ENCODE measurements at regions not wholly inside any gene's neighbourhood (a gene's known extent, or its start where the extent isn't known, plus 50 kb on each side); places are given as distances from the start of the nearest gene placed in this dataset.

DNA sequence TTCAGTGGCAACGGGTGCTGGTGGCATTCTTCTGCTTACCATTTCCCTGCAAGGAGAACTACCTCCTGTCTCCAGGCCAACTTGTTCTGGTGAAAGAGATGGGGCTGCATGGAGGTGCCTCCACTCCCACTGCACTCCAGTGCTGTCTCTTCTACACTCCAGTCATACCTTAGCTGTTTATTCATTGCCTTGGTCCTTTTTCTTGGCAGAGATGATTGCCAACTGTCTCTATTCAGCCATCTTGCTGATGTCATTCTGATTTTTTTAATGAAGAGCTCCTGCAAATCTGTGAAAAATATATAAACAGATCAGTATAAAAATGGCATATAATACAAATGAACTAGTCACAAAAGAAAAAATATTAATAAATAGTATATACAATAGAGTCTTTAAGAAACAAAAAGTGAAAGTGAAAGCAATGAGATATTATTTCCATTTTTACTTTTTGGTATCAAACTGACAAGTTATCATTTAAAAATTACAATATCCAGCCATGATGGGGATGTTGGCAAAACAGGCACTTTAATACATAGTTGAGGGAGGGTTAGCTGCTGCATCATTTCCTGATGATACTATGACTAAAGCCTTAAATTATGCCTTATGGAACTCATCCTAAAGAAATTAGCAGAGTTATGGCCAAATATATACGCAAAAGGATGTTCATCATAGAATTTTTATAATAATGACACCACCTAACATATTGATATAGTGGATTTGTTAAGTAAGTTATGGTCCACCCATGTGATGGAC lies 109.4 kb downstream of the CARTPT start:
- Histone ChIP-seq H2AFZ (replicated peaks; ENCODE audit: low read length, poor library complexity) (peak overlapping the region; percentile 82), H4K20me1 (ENCODE audit: insufficient read depth, low read length) (no peaks in the 10 kb centered on the region), H2AK5ac (ENCODE audit: low read depth, low read length) (peak overlapping the region; percentile 93; the same call in 1 of the 2 replicates), H3K9ac (ENCODE audit: low read depth, low read length) (no peak overlapping the region), H4K8ac (ENCODE audit: low read depth in 2 of 2, low read length in 2 of 2) (peak overlapping the region; percentile 47 to 72; a peak in 3 of 4 replicates), H2BK20ac (ENCODE audit: low read depth, low read length) (peak overlapping the region; percentile 51; the same call in 1 of the 2 replicates), H3K9me1 (ENCODE audit: insufficient read depth, low read length) (0 out of 2 replicates have a peak, but pooled peaks cover 2% of the 10 kb centered on the region), H2BK5ac (ENCODE audit: low read depth, low read length, poor library complexity, severe bottlenecking) (peak overlapping the region; percentile 65), H2AK9ac (replicated peaks; ENCODE audit: low read depth, low read length, poor library complexity) (no peak overlapping the region), H3K9me3 (ENCODE audit: control insufficient read depth, insufficient read depth, low read length) (peaks cover 5% of the 10 kb centered on the region; the same call in 1 of the 2 replicates), H3K4me3 (ENCODE audit: insufficient read depth, low read depth, low read length) (no peak overlapping the region), H3K14ac (replicated peaks; ENCODE audit: low read depth, low read length) (peak overlapping the region; percentile 61), H3K4me1 (ENCODE audit: control insufficient read depth, insufficient read depth, low read length) (peaks cover 3% of the 10 kb centered on the region), H4K91ac (ENCODE audit: insufficient read depth, low read depth, low read length) (peak overlapping the region; percentile 38), H2BK15ac (ENCODE audit: low read depth, low read length) (peak overlapping the region; percentile 32; the same call in 1 of the 3 replicates), H3K4me2 (ENCODE audit: low read depth, low read length) (no peak overlapping the region), H3K27ac (ENCODE audit: insufficient read depth, low read length) (no peak overlapping the region), H3K36me3 (ENCODE audit: control insufficient read depth, insufficient read depth, low read length) (no peaks in the 10 kb centered on the region), H3K4ac (ENCODE audit: low read depth, low read length) (peak overlapping the region; percentile 73; the same call in 1 of the 2 replicates), H4K5ac (ENCODE audit: low read depth, low read length) (no peak overlapping the region), H2BK120ac (ENCODE audit: low read depth, low read length) (peak overlapping the region; percentile 64), H3K18ac (ENCODE audit: low read depth, low read length) (peak overlapping the region; percentile 47; the same call in 1 of the 2 replicates), H3K27me3 (ENCODE audit: control insufficient read depth, insufficient read depth, low read length) (no peaks in the 10 kb centered on the region), H3K56ac (ENCODE audit: extremely low read depth, insufficient read depth, low read length) (no peak overlapping the region; the same call in 1 of the 2 replicates), H3K23ac (ENCODE audit: low read depth, low read length) (peak overlapping the region; percentile 11; the same call in 1 of the 2 replicates), H3K79me1 (ENCODE audit: low read depth in 1 of 2, low read length in 2 of 2) (no peaks in the 10 kb centered on the region)
- no TSS peak for BruUV-seq (replicated peaks)
- no peak for ATAC-seq (ENCODE audit: low read depth)
- ChIA-PET POLR2A (ENCODE audit: unreplicated experiment) (no interaction called here), CTCF (interaction anchor here (0.8 kb wide), 1 partner anchor 19 kb away, joined by 3 read pairs; no protein-coding TSS in a partner anchor)
- intact Hi-C loops (cut with micrococcal nuclease) (no loop called here), in situ Hi-C loops (cut with MboI; ENCODE audit: low sequenced_read_pairs) (no loop called here), dilution Hi-C loops (cut with HindIII; ENCODE audit: low sequenced_read_pairs, unreplicated experiment) (no loop called here)
- WGBS, 2 experiments (ENCODE audit: extremely low coverage in 2 of 2, insufficient read length in 1 of 2) = no CpG with 5 or more reads among the region's 2 CpGs
- DNase-seq = peak; percentile 71
- TF ChIP-seq MAZ (IDR thresholded peaks at IDR 0.05; ENCODE audit: borderline replicate concordance, low read depth, low read length) (no peak), BHLHE40 (IDR thresholded peaks at IDR 0.05; ENCODE audit: low read depth, low read length) (no peak), POLR2A (IDR thresholded peaks at IDR 0.05; ENCODE audit: low read depth, low read length) (no peak), SMC3 (IDR thresholded peaks at IDR 0.05; ENCODE audit: low read depth, low read length) (no peak), RCOR1 (IDR thresholded peaks at IDR 0.05; ENCODE audit: insufficient replicate concordance, low read length) (no peak), MAFK (IDR thresholded peaks at IDR 0.05; ENCODE audit: low read depth, low read length) (no peak), CEBPB (IDR thresholded peaks at IDR 0.05; ENCODE audit: low read depth, low read length) (no peak), NFE2L2 (IDR thresholded peaks at IDR 0.05; ENCODE audit: low read depth, low read length) (no peak), RAD21 (IDR thresholded peaks at IDR 0.05; ENCODE audit: low read length) (no peak), MXI1 (IDR thresholded peaks at IDR 0.05; ENCODE audit: borderline replicate concordance, low read depth, low read length) (no peak), CHD1 (IDR thresholded peaks at IDR 0.05; ENCODE audit: low read depth, low read length) (no peak), RFX5 (IDR thresholded peaks at IDR 0.05; ENCODE audit: low read depth, low read length) (no peak)
- TF ChIP-seq, protein P1, sequence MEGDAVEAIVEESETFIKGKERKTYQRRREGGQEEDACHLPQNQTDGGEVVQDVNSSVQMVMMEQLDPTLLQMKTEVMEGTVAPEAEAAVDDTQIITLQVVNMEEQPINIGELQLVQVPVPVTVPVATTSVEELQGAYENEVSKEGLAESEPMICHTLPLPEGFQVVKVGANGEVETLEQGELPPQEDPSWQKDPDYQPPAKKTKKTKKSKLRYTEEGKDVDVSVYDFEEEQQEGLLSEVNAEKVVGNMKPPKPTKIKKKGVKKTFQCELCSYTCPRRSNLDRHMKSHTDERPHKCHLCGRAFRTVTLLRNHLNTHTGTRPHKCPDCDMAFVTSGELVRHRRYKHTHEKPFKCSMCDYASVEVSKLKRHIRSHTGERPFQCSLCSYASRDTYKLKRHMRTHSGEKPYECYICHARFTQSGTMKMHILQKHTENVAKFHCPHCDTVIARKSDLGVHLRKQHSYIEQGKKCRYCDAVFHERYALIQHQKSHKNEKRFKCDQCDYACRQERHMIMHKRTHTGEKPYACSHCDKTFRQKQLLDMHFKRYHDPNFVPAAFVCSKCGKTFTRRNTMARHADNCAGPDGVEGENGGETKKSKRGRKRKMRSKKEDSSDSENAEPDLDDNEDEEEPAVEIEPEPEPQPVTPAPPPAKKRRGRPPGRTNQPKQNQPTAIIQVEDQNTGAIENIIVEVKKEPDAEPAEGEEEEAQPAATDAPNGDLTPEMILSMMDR (conservative IDR thresholded peaks at IDR 0.05; ENCODE audit: low read depth, low read length) = no peak
- TF ChIP-seq, protein P2, sequence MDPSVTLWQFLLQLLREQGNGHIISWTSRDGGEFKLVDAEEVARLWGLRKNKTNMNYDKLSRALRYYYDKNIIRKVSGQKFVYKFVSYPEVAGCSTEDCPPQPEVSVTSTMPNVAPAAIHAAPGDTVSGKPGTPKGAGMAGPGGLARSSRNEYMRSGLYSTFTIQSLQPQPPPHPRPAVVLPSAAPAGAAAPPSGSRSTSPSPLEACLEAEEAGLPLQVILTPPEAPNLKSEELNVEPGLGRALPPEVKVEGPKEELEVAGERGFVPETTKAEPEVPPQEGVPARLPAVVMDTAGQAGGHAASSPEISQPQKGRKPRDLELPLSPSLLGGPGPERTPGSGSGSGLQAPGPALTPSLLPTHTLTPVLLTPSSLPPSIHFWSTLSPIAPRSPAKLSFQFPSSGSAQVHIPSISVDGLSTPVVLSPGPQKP (IDR thresholded peaks at IDR 0.05; ENCODE audit: borderline replicate concordance, low read depth, low read length) = no peak
- TF ChIP-seq, protein P3, sequence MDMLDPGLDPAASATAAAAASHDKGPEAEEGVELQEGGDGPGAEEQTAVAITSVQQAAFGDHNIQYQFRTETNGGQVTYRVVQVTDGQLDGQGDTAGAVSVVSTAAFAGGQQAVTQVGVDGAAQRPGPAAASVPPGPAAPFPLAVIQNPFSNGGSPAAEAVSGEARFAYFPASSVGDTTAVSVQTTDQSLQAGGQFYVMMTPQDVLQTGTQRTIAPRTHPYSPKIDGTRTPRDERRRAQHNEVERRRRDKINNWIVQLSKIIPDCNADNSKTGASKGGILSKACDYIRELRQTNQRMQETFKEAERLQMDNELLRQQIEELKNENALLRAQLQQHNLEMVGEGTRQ (IDR thresholded peaks at IDR 0.05; ENCODE audit: low read depth, low read length) = no peak

Data from IMR-90 (cell line).